GM19463 (cell line): ENCODE measurements at regions not wholly inside any gene's neighbourhood (a gene's known extent, or its start where the extent isn't known, plus 50 kb on each side); places are given as distances from the start of the nearest gene placed in this dataset.
"Not testable (repeated sequence)": the region's sequence is repeated elsewhere in the genome, so short reads cannot be mapped to it uniquely, and the experiment has no call there.

Source experiments
- ATAC-seq: cut with Tn5 transposase; IDR thresholded peaks from one replicate; pipeline ENCODE4 v1.9.1; 2021; ENCODE audit warnings: mild to moderate bottlenecking, moderate library complexity; ENCODE audit not compliant: unreplicated experiment

GRCh38 chr9:110114086-110114858 is 93.7 kb downstream of the C9orf152 start:
- no peak for ATAC-seq

GRCh38 chr9:110114859-110115201 is 93.1 kb downstream of the C9orf152 start:
- no peak for ATAC-seq

- ATAC-seq = no peak
Measured at GRCh38 chr9:110115341-110115820, 92.6 kb downstream of the C9orf152 start.

GRCh38 chr9:110115826-110116542 is 92.0 kb downstream of the C9orf152 start:
- ATAC-seq = no peak

GRCh38 chr9:110116543-110116885 is 91.4 kb downstream of the C9orf152 start:
- ATAC-seq = no peak

- ATAC-seq = no peak
Measured at GRCh38 chr9:110121170-110121569, 86.8 kb downstream of the C9orf152 start.

GRCh38 chr9:110123341-110124095 is 84.4 kb downstream of the C9orf152 start:
- no peak for ATAC-seq

- no peak for ATAC-seq
Measured at GRCh38 chr9:110124439-110124838, 83.5 kb downstream of the C9orf152 start.

GRCh38 chr9:110125207-110125751 is 82.7 kb downstream of the C9orf152 start:
- ATAC-seq = no peak

- ATAC-seq = no peak
Measured at GRCh38 chr9:110125763-110126351, 82.1 kb downstream of the C9orf152 start.

GRCh38 chr9:110126499-110126941 is 81.4 kb downstream of the C9orf152 start:
- no peak for ATAC-seq

- no peak for ATAC-seq
Measured at GRCh38 chr9:110126986-110127864, 80.7 kb downstream of the C9orf152 start.

- peak; percentile 64 for ATAC-seq
Measured at GRCh38 chr9:110128664-110129329, 79.2 kb downstream of the C9orf152 start.

- ATAC-seq = no peak
Measured at GRCh38 chr9:110129425-110129824, 78.5 kb downstream of the C9orf152 start.

GRCh38 chr9:110130211-110130610 is 77.7 kb downstream of the C9orf152 start:
- ATAC-seq = no peak

GRCh38 chr9:110130791-110131416 is 77.1 kb downstream of the C9orf152 start:
- ATAC-seq = no peak

GRCh38 chr9:110131499-110131898 is 76.5 kb downstream of the C9orf152 start:
- ATAC-seq = no peak

- not testable (repeated sequence) for ATAC-seq
Measured at GRCh38 chr9:110132531-110132930, 75.4 kb downstream of the C9orf152 start.

- no peak for ATAC-seq
Measured at GRCh38 chr9:110133059-110133458, 74.9 kb downstream of the C9orf152 start.
